ENCODE measurements at regions not wholly inside any gene's neighbourhood (a gene's known extent, or its start where the extent isn't known, plus 50 kb on each side); places are given as distances from the start of the nearest gene placed in this dataset.

DNA sequence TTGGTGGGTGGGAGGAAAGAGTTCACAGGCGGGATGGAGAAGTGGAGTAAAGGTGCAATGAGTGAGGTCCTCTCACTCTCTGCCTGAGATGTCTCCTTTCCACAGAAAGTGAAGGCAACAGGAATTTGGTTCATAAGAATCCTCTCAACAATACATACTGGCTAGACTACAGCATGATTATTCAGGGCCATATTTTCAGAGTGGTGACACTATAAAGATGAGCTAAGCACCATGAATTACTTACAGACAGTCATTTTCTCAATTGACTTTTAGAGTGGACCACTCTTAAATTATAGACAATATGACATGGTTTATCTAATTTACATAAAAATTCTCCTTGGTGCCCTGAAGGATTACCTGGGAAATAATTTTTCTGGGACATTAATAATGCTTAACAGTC, 286.1 kb upstream of the MAD2L1 start:
- TF ChIP-seq, protein P1, sequence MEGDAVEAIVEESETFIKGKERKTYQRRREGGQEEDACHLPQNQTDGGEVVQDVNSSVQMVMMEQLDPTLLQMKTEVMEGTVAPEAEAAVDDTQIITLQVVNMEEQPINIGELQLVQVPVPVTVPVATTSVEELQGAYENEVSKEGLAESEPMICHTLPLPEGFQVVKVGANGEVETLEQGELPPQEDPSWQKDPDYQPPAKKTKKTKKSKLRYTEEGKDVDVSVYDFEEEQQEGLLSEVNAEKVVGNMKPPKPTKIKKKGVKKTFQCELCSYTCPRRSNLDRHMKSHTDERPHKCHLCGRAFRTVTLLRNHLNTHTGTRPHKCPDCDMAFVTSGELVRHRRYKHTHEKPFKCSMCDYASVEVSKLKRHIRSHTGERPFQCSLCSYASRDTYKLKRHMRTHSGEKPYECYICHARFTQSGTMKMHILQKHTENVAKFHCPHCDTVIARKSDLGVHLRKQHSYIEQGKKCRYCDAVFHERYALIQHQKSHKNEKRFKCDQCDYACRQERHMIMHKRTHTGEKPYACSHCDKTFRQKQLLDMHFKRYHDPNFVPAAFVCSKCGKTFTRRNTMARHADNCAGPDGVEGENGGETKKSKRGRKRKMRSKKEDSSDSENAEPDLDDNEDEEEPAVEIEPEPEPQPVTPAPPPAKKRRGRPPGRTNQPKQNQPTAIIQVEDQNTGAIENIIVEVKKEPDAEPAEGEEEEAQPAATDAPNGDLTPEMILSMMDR (IDR thresholded peaks at IDR 0.05): no peak
- no peak for TF ChIP-seq POLR2A (IDR thresholded peaks at IDR 0.05)
